ENCODE measurements at regions not wholly inside any gene's neighbourhood (a gene's known extent, or its start where the extent isn't known, plus 50 kb on each side); places are given as distances from the start of the nearest gene placed in this dataset.
"Not testable (repeated sequence)": the region's sequence is repeated elsewhere in the genome, so short reads cannot be mapped to it uniquely, and the experiment has no call there.

DNA sequence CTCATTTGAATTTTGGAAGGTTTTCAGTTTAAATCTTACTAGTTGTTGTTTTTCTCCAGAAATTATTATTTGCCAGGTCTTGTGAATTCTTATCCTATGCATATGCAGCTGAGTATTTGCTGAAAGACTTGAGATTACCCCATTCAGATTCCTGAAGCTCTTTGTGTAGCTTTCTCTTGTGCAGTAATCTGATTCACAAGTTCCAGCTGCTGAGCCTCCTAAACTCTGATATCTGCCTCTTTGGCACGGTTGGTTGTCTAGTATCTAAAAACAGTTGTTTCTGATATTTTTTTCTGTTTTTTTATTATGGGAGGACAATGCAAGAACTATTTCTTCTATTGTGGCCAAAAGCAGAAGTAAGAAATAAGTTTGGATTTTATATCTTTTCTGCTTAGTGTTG lies 863.9 kb upstream of the MANEA start:
- no peaks in the 10 kb centered on the region for H3K9me3 ChIP-seq (ENCODE audit: control extremely low read depth in 1 of 3, control insufficient read depth in 2 of 3, insufficient read depth in 1 of 3, low read length in 2 of 3)
- no peaks in the 10 kb centered on the region for H3K36me3 ChIP-seq (replicated peaks in 1 of 2; ENCODE audit: control extremely low read depth in 1 of 2, control insufficient read depth in 1 of 2, extremely low read depth in 1 of 2, insufficient read depth in 2 of 2, low read length in 1 of 2)
- intact Hi-C loops (cut with micrococcal nuclease): no loop called here
- Mint-ChIP-seq H3K4me3 (no peak overlapping the region), H3K4me1 (no peaks in the 10 kb centered on the region), H3K27ac (no peak overlapping the region), H3K27me3 (no peaks in the 10 kb centered on the region), H3K9me3 (ENCODE audit: insufficient read depth) (peaks cover 2% of the 10 kb centered on the region)
- H2AFZ ChIP-seq (ENCODE audit: insufficient read depth, low read depth, low read length, poor library complexity, severe bottlenecking): no peak overlapping the region
- H3K79me2 ChIP-seq (ENCODE audit: control insufficient read depth, insufficient read depth, low read length): no peaks in the 10 kb centered on the region
- no peak for DNase-seq
- H3K4me3 ChIP-seq (ENCODE audit: control extremely low read depth in 1 of 5, extremely low read depth in 1 of 5, insufficient read depth in 1 of 5, low read depth in 2 of 5, low read length in 4 of 5): no peak overlapping the region
- H3K4me1 ChIP-seq (ENCODE audit: control insufficient read depth in 2 of 2, insufficient read depth in 2 of 2, low read length in 2 of 2): no peaks in the 10 kb centered on the region
- CTCF ChIA-PET: no interaction called here
- H4K20me1 ChIP-seq (ENCODE audit: control insufficient read depth, insufficient read depth, low read length, poor library complexity, severe bottlenecking): no peaks in the 10 kb centered on the region
- ATAC-seq (ENCODE audit: low read depth): no peak
- no peak overlapping the region for H3K4me2 ChIP-seq (replicated peaks; ENCODE audit: low read depth, low read length, poor library complexity, severe bottlenecking)
- no peak for TF ChIP-seq EZH2 (IDR thresholded peaks at IDR 0.05; ENCODE audit: borderline replicate concordance, insufficient read depth, low read depth, low read length, poor library complexity, severe bottlenecking)
- TF ChIP-seq, protein P1, sequence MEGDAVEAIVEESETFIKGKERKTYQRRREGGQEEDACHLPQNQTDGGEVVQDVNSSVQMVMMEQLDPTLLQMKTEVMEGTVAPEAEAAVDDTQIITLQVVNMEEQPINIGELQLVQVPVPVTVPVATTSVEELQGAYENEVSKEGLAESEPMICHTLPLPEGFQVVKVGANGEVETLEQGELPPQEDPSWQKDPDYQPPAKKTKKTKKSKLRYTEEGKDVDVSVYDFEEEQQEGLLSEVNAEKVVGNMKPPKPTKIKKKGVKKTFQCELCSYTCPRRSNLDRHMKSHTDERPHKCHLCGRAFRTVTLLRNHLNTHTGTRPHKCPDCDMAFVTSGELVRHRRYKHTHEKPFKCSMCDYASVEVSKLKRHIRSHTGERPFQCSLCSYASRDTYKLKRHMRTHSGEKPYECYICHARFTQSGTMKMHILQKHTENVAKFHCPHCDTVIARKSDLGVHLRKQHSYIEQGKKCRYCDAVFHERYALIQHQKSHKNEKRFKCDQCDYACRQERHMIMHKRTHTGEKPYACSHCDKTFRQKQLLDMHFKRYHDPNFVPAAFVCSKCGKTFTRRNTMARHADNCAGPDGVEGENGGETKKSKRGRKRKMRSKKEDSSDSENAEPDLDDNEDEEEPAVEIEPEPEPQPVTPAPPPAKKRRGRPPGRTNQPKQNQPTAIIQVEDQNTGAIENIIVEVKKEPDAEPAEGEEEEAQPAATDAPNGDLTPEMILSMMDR (IDR thresholded peaks at IDR 0.05): no peak
- no peak overlapping the region for H3K9ac ChIP-seq (ENCODE audit: low read length)
- WGBS (ENCODE audit: insufficient coverage): no CpG with 5 or more reads among the region's 1 CpG
- POLR2A ChIA-PET: no interaction called here
- no peak overlapping the region for H3K27ac ChIP-seq (ENCODE audit: low read length in 2 of 2)
- H3K27me3 ChIP-seq (replicated peaks in 1 of 4; ENCODE audit: control extremely low read depth in 1 of 4, control insufficient read depth in 3 of 4, insufficient read depth in 4 of 4, low read length in 3 of 4): no peaks in the 10 kb centered on the region

GRCh38 chr6:94698773-94699172 lies 878.6 kb upstream of the MANEA start:
- ChIA-PET POLR2A (no interaction called here), CTCF (no interaction called here)
- no CpG with 5 or more reads among the region's 1 CpG for WGBS (ENCODE audit: insufficient coverage)
- Mint-ChIP-seq H3K9me3 (ENCODE audit: insufficient read depth) (no peaks in the 10 kb centered on the region), H3K4me1 (no peaks in the 10 kb centered on the region), H3K27ac (no peak overlapping the region), H3K27me3 (no peaks in the 10 kb centered on the region), H3K4me3 (no peak overlapping the region)
- Histone ChIP-seq H3K79me2 (ENCODE audit: control insufficient read depth, insufficient read depth, low read length) (no peaks in the 10 kb centered on the region), H2AFZ (ENCODE audit: insufficient read depth, low read depth, low read length, poor library complexity, severe bottlenecking) (no peak overlapping the region), H3K9ac (ENCODE audit: low read length) (no peak overlapping the region), H3K4me2 (replicated peaks; ENCODE audit: low read depth, low read length, poor library complexity, severe bottlenecking) (no peak overlapping the region), H3K27me3 (replicated peaks in 1 of 4; ENCODE audit: control extremely low read depth in 1 of 4, control insufficient read depth in 3 of 4, insufficient read depth in 4 of 4, low read length in 3 of 4) (no peaks in the 10 kb centered on the region), H3K4me1 (ENCODE audit: control insufficient read depth in 2 of 2, insufficient read depth in 2 of 2, low read length in 2 of 2) (no peaks in the 10 kb centered on the region), H3K27ac (ENCODE audit: low read length in 2 of 2) (no peak overlapping the region), H3K9me3 (ENCODE audit: control extremely low read depth in 1 of 3, control insufficient read depth in 2 of 3, insufficient read depth in 1 of 3, low read length in 2 of 3) (no peaks in the 10 kb centered on the region), H4K20me1 (ENCODE audit: control insufficient read depth, insufficient read depth, low read length, poor library complexity, severe bottlenecking) (no peaks in the 10 kb centered on the region), H3K36me3 (replicated peaks in 1 of 2; ENCODE audit: control extremely low read depth in 1 of 2, control insufficient read depth in 1 of 2, extremely low read depth in 1 of 2, insufficient read depth in 2 of 2, low read length in 1 of 2) (no peaks in the 10 kb centered on the region), H3K4me3 (ENCODE audit: control extremely low read depth in 1 of 5, extremely low read depth in 1 of 5, insufficient read depth in 1 of 5, low read depth in 2 of 5, low read length in 4 of 5) (no peak overlapping the region)
- DNase-seq (no peak), ATAC-seq (ENCODE audit: low read depth) (no peak)
- intact Hi-C loops (cut with micrococcal nuclease): no loop called here
- no peak for TF ChIP-seq EZH2 (IDR thresholded peaks at IDR 0.05; ENCODE audit: borderline replicate concordance, insufficient read depth, low read depth, low read length, poor library complexity, severe bottlenecking)
- TF ChIP-seq, protein P1 (IDR thresholded peaks at IDR 0.05): no peak

DNA sequence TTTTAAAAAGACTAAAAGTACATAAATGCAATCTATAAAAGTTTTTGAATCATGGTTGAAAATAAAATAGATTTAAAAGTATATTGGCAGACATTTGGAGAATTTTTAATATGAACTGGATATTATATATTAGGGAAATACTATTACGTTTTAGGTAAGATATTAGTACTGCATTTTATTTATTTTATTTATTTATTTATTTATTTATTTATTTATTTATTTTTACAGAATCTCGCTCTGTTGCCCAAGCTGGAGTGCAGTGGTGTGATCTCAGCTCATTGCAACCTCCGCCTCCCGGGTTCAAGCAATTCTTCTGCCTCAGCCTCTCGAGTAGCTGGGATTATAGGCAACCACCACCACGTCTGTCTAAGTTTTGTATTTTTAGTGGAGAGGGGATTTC lies 890.1 kb upstream of the MANEA start:
- POLR2A ChIA-PET; H3K4me1 ChIP-seq (ENCODE audit: control insufficient read depth in 2 of 2, insufficient read depth in 2 of 2, low read length in 2 of 2); H3K9me3 Mint-ChIP-seq (ENCODE audit: insufficient read depth); H3K4me1 Mint-ChIP-seq; intact Hi-C loops (cut with micrococcal nuclease); H4K20me1 ChIP-seq (ENCODE audit: control insufficient read depth, insufficient read depth, low read length, poor library complexity, severe bottlenecking); H3K4me2 ChIP-seq (replicated peaks; ENCODE audit: low read depth, low read length, poor library complexity, severe bottlenecking); H3K27ac Mint-ChIP-seq; H2AFZ ChIP-seq (ENCODE audit: insufficient read depth, low read depth, low read length, poor library complexity, severe bottlenecking); CTCF ChIA-PET; H3K4me3 ChIP-seq (ENCODE audit: control extremely low read depth in 1 of 5, extremely low read depth in 1 of 5, insufficient read depth in 1 of 5, low read depth in 2 of 5, low read length in 4 of 5); H3K4me3 Mint-ChIP-seq; H3K27ac ChIP-seq (ENCODE audit: low read length in 2 of 2); H3K79me2 ChIP-seq (ENCODE audit: control insufficient read depth, insufficient read depth, low read length); H3K27me3 ChIP-seq (replicated peaks in 1 of 4; ENCODE audit: control extremely low read depth in 1 of 4, control insufficient read depth in 3 of 4, insufficient read depth in 4 of 4, low read length in 3 of 4); H3K9me3 ChIP-seq (ENCODE audit: control extremely low read depth in 1 of 3, control insufficient read depth in 2 of 3, insufficient read depth in 1 of 3, low read length in 2 of 3); DNase-seq; H3K9ac ChIP-seq (ENCODE audit: low read length); H3K27me3 Mint-ChIP-seq; H3K36me3 ChIP-seq (replicated peaks in 1 of 2; ENCODE audit: control extremely low read depth in 1 of 2, control insufficient read depth in 1 of 2, extremely low read depth in 1 of 2, insufficient read depth in 2 of 2, low read length in 1 of 2); ATAC-seq (ENCODE audit: low read depth): not testable (repeated sequence)
- 93% methylated on average over 3 of the region's 6 CpGs for WGBS (ENCODE audit: insufficient coverage)

Measured in B cell (primary cell).